GM12892 (cell line): ENCODE measurements at regions not wholly inside any gene's neighbourhood (a gene's known extent, or its start where the extent isn't known, plus 50 kb on each side); places are given as distances from the start of the nearest gene placed in this dataset.
A peak's percentile ranks its signal among the peaks of the same experiment; 100 is the strongest.

Experiments
- DNase-seq: peaks from one replicate; pipeline ENCODE4 v3.0.0; 2011; ENCODE audit not compliant: insufficient read length
- FAIRE-seq: peaks from 2 replicates; lab custom pipeline; 2011; peaks lifted over from hg19 to GRCh38; lab: Jason Lieb, UNC
- POLR2A ChIP-seq: IDR thresholded peaks from 2 replicates; pipeline ENCODE4 v1.6.1; 2011; ENCODE audit warnings: low read depth, low read length, control low read depth
- POLR2AphosphoS5 ChIP-seq: IDR thresholded peaks from 2 replicates; pipeline ENCODE4 v1.6.1; 2011; ENCODE audit warnings: low read depth, low read length, control low read depth
- TAF1 ChIP-seq: IDR thresholded peaks from 2 replicates; pipeline ENCODE4 v1.6.1; 2011; ENCODE audit warnings: low read depth, mild to moderate bottlenecking, control low read depth, low read length, borderline replicate concordance

- no peak for DNase-seq
- TF ChIP-seq TAF1 (no peak), POLR2A (no peak), POLR2AphosphoS5 (no peak)
- FAIRE-seq: no peak
Measured at GRCh38 chr4:11485926-11486325, 57.2 kb upstream of the HS3ST1 start.

DNA sequence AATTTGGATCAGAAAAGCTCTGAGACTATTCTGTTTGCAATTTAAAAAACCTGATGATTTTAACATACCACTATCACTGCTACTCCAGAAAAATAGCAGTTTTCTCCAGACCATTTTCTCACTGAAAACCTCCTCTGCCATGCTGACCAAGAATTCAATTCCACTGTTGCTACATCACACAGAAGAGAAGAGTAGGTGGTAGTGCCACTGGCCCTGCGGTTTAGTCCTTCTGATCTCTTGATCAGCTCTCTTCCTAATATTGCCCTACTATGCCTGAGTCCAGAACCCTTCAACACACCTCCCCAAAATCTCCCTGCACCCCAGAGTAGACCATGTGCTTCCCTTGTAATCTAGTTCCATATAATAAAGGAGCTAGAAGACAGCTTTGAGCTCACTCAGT is 55.8 kb upstream of the HS3ST1 start:
- no peak for TF ChIP-seq POLR2A
- TF ChIP-seq TAF1: no peak
- no peak for TF ChIP-seq POLR2AphosphoS5
- no peak for FAIRE-seq
- DNase-seq: no peak

DNA sequence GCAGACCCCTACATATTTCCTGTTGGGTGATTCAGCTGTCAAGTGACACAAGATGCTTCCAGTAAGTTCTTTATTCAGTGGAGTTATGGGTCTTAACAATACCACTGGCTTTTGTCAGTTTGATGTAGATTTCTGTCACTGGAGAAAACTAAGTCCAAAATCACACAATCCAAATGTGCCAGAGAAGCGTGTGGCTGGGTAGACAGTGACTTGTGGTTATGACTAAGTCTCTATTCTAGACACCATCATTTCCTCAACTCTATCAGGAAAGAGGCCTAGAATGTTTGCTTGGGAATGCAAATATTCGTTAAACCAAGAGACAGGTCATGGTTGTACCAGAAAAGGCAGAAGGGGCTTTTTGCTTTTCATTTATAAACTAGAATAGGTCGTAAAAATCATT is 54.4 kb upstream of the HS3ST1 start:
- no peak for FAIRE-seq
- TF ChIP-seq TAF1 (no peak), POLR2A (no peak), POLR2AphosphoS5 (no peak)

GRCh38 chr4:11480683-11481082 is 52.0 kb upstream of the HS3ST1 start:
- FAIRE-seq: peak; percentile 62
- no peak for DNase-seq
- TF ChIP-seq POLR2AphosphoS5: no peak
- no peak for TF ChIP-seq POLR2A
- no peak for TF ChIP-seq TAF1

More for the DNA sequence above, 54.4 kb upstream of the HS3ST1 start:
- no peak for DNase-seq
